GM12878 (cell line): ENCODE measurements at regions not wholly inside any gene's neighbourhood (a gene's known extent, or its start where the extent isn't known, plus 50 kb on each side); places are given as distances from the start of the nearest gene placed in this dataset.

ENCODE experiments used
- ATAC-seq: fragments of 200-7000 bp; cut with Tn5 transposase; 3 replicates; pipeline ENCODE4 v1.9.1; 2020; ENCODE audit warnings: mild to moderate bottlenecking, moderate library complexity
- BruUV-seq: library from RNA; stranded (reverse); fragments of 400-500 nt; replicated peaks from 2 replicates; lab custom pipeline; 2021; lab: Mats Ljungman, UMichigan
- CTCF ChIA-PET: fragments of 300-600 bp; sonication (Branson Sonifier 250); formaldehyde crosslinking; extraction: SDS; loops from one replicate; lab custom pipeline; 2021; ENCODE audit warnings: inconsistent platforms; lab: Yijun Ruan, JAX
- POLR2A ChIA-PET: fragments of 350-600 bp; formaldehyde crosslinking; extraction: SDS; loops from one replicate; lab custom pipeline; 2021; ENCODE audit warnings: inconsistent platforms; lab: Charles Lee
- RAD21 ChIA-PET: fragments of 300-600 bp; sonication (Branson Sonifier 250); formaldehyde crosslinking; loops from one replicate; lab custom pipeline; 2023; ENCODE audit warnings: antibody characterized with exemption; ENCODE audit not compliant: unreplicated experiment; lab: Charles Lee
- SMC1A ChIA-PET: fragments of 300-600 bp; sonication (Branson Sonifier 250); formaldehyde crosslinking; loops from one replicate; lab custom pipeline; 2023; ENCODE audit not compliant: unreplicated experiment, uncharacterized antibody; lab: Charles Lee
- DNase-seq: peaks from one replicate; pipeline ENCODE4 v3.0.0-alpha.2; 2011; ENCODE audit warnings: low read depth, low spot score
- FAIRE-seq: peaks from 3 replicates; lab custom pipeline; 2011; peaks lifted over from hg19 to GRCh38; lab: Jason Lieb, UNC
- H2AFZ ChIP-seq: 2 replicates; pipeline ENCODE4 v1.6.0; 2011; ENCODE audit warnings: low read depth, low read length, control low read depth; ENCODE audit not compliant: control insufficient read depth
- H3K27ac ChIP-seq: 2 replicates; pipeline ENCODE4 v1.5.1; 2011; ENCODE audit warnings: control low read depth; ENCODE audit not compliant: control insufficient read depth, insufficient read depth
- H3K27me3 ChIP-seq, 2 experiments: replicated peaks in 1 of 2; 2 replicates each; pipeline versions ENCODE4 v1.6.0 to v1.6.1; 2011; ENCODE audit warnings: low read length in 1 of 2; ENCODE audit not compliant: control insufficient read depth in 2 of 2, insufficient read depth in 2 of 2
- H3K36me3 ChIP-seq, 2 experiments: 2 replicates each; pipeline ENCODE4 v1.5.1; 2011; ENCODE audit warnings: low read length in 1 of 2; ENCODE audit not compliant: control insufficient read depth in 2 of 2, insufficient read depth in 2 of 2
- H3K4me1 ChIP-seq: 2 replicates; pipeline ENCODE4 v1.6.1; 2011; ENCODE audit warnings: mild to moderate bottlenecking, low read length, moderate library complexity, mixed read lengths; ENCODE audit not compliant: control insufficient read depth, insufficient read depth
- H3K4me2 ChIP-seq: 2 replicates; pipeline ENCODE4 v1.6.0; 2011; ENCODE audit warnings: control low read depth; ENCODE audit not compliant: control insufficient read depth, insufficient read depth
- H3K4me3 ChIP-seq: fragments of 200-600 bp; sonication (generic); 2 replicates; pipeline ENCODE4 v1.5.1; 2016
- H3K79me2 ChIP-seq: 2 replicates; pipeline ENCODE4 v1.6.0; 2011; ENCODE audit warnings: low read length; ENCODE audit not compliant: control insufficient read depth, insufficient read depth
- H3K9ac ChIP-seq: 2 replicates; pipeline ENCODE4 v1.8.0; 2011; ENCODE audit warnings: low read length, control low read depth, mixed read lengths; ENCODE audit not compliant: control insufficient read depth, insufficient read depth
- H3K9me3 ChIP-seq: replicated peaks from 3 replicates; pipeline ENCODE4 v1.5.1; 2011; ENCODE audit warnings: mild to moderate bottlenecking, low read length; ENCODE audit not compliant: control insufficient read depth, insufficient read depth
- H4K20me1 ChIP-seq: 2 replicates; pipeline ENCODE4 v1.6.0; 2011; ENCODE audit not compliant: control insufficient read depth, insufficient read depth
- ATF7 ChIP-seq: fragments of 450-650 bp; IDR thresholded peaks from 2 replicates; pipeline ENCODE4 v1.6.1; 2016; ENCODE audit warnings: low read depth, mild to moderate bottlenecking
- ESRRA ChIP-seq: IDR thresholded peaks from 2 replicates; pipeline ENCODE4 v1.6.1; 2012; ENCODE audit warnings: mild to moderate bottlenecking, low read length, improper control_type of control experiment
- GATAD2B ChIP-seq: fragments of 450-650 bp; conservative IDR thresholded peaks from 2 replicates; pipeline ENCODE4 v1.6.1; 2017; ENCODE audit warnings: low read depth, mild to moderate bottlenecking, moderate library complexity
- HDGF ChIP-seq: fragments of 450-650 bp; IDR thresholded peaks from 2 replicates; pipeline ENCODE4 v1.6.1; 2016; ENCODE audit warnings: antibody characterized with exemption
- NR2C1 ChIP-seq: fragments of 450-650 bp; IDR thresholded peaks from 2 replicates; pipeline ENCODE4 v1.6.1; 2017; ENCODE audit warnings: antibody characterized with exemption, mild to moderate bottlenecking, moderate library complexity
- PAX8 ChIP-seq: fragments of 450-650 bp; IDR thresholded peaks from 2 replicates; pipeline ENCODE4 v1.6.1; 2017; ENCODE audit warnings: mild to moderate bottlenecking, moderate library complexity
- PML ChIP-seq: IDR thresholded peaks from 2 replicates; pipeline ENCODE4 v1.6.1; 2012; ENCODE audit warnings: low read length, inconsistent platforms
- POLR2AphosphoS2 ChIP-seq: IDR thresholded peaks from 2 replicates; pipeline ENCODE4 v1.6.1; 2011; ENCODE audit warnings: low read depth, mild to moderate bottlenecking, low read length, improper control_type of control experiment, moderate library complexity
- RELA ChIP-seq: fragments of 450-650 bp; IDR thresholded peaks from 2 replicates; pipeline ENCODE4 v1.8.0; 2014; ENCODE audit warnings: borderline replicate concordance; ENCODE audit not compliant: partially characterized antibody
- SMARCA5 ChIP-seq: fragments of 450-650 bp; IDR thresholded peaks from 2 replicates; pipeline ENCODE4 v1.6.1; 2017; ENCODE audit warnings: mild to moderate bottlenecking
- YY1 ChIP-seq: IDR thresholded peaks from 2 replicates; pipeline ENCODE4 v1.6.1; 2011; ENCODE audit warnings: low read depth, mild to moderate bottlenecking, low read length
- ZNF384 ChIP-seq: IDR thresholded peaks from 2 replicates; pipeline ENCODE4 v1.6.1; 2012; ENCODE audit warnings: low read depth, mild to moderate bottlenecking, low read length, improper control_type of control experiment, borderline replicate concordance
- WGBS: methylation state at CpG from one replicate; pipeline ENCODE4 v1.1.6; 2016; ENCODE audit warnings: low lambda C conversion rate; ENCODE audit not compliant: insufficient replicate concordance, insufficient coverage; ENCODE audit errors: missing lambda C conversion rate; 5-methylcytosine and 5-hydroxymethylcytosine counted together
- in situ Hi-C: fragments of 300-500 bp; cut with MboI; formaldehyde crosslinking; loops from 9 replicates; pipeline ENCODE4 v1.14.3; 2018; ENCODE audit warnings: mixed read lengths
- intact Hi-C: fragments of 100-400 bp; cut with micrococcal nuclease; formaldehyde crosslinking; loops from one replicate; pipeline ENCODE4 v1.14.2; 2022; ENCODE audit not compliant: unreplicated experiment
- TF ChIP-seq, protein P1 (sequence below): fragments of 450-650 bp; IDR thresholded peaks from 2 replicates; pipeline ENCODE4 v1.6.1; 2018; ENCODE audit warnings: mild to moderate bottlenecking, low read depth, moderate library complexity; ENCODE audit not compliant: partially characterized antibody
- TF ChIP-seq, protein P2 (sequence below): fragments of 150-350 bp; IDR thresholded peaks from 2 replicates; pipeline ENCODE4 v1.6.1; 2014; ENCODE audit warnings: mild to moderate bottlenecking, low read depth, low read length

DNA sequence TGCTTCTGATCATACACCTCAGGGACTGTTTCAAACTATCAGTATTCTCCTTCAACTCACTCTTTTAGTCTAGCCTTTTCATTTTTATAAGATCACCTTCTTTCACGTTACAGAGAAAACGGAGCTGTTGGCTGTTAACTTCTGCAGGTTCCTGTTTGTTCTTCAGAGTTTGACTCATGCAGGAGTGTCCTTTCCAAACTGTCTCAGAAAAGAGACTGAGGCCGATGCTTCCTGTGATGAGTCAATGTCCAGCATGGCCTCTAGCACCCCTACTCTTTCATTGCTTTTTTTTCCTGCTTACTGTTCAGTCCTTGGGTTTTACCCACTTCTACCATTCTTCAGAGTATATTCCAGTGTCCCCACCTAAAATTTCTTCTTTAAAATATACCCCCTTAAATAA lies 240.8 kb upstream of the RGPD4 start:
- DNase-seq (no peak), ATAC-seq (no peak), FAIRE-seq (no peak)
- CTCF ChIA-PET, result no interaction called here
- Histone ChIP-seq H3K4me1 (no peaks in the 10 kb centered on the region), H3K4me3 (no peak overlapping the region), H3K9ac (no peak overlapping the region), H2AFZ (no peak overlapping the region), H3K27me3 (no peaks in the 10 kb centered on the region), H3K79me2 (no peaks in the 10 kb centered on the region), H3K4me2 (no peak overlapping the region), H3K27ac (no peak overlapping the region), H4K20me1 (no peaks in the 10 kb centered on the region), H3K36me3 (no peaks in the 10 kb centered on the region), H3K9me3 (no peaks in the 10 kb centered on the region)
- in situ Hi-C loops (no loop called here), intact Hi-C loops (no loop called here)
- SMC1A ChIA-PET, result no interaction called here
- no TSS peak for BruUV-seq
- 10% methylated on average over 3 of the region's 3 CpGs for WGBS
- POLR2A ChIA-PET, result no interaction called here
- RAD21 ChIA-PET, result no interaction called here
- TF ChIP-seq ATF7 (no peak), NR2C1 (no peak), GATAD2B (no peak), YY1 (no peak), RELA (no peak), ZNF384 (no peak), HDGF (no peak), PML (no peak), SMARCA5 (no peak), POLR2AphosphoS2 (no peak), ESRRA (no peak), PAX8 (no peak)
- TF ChIP-seq, protein P1, sequence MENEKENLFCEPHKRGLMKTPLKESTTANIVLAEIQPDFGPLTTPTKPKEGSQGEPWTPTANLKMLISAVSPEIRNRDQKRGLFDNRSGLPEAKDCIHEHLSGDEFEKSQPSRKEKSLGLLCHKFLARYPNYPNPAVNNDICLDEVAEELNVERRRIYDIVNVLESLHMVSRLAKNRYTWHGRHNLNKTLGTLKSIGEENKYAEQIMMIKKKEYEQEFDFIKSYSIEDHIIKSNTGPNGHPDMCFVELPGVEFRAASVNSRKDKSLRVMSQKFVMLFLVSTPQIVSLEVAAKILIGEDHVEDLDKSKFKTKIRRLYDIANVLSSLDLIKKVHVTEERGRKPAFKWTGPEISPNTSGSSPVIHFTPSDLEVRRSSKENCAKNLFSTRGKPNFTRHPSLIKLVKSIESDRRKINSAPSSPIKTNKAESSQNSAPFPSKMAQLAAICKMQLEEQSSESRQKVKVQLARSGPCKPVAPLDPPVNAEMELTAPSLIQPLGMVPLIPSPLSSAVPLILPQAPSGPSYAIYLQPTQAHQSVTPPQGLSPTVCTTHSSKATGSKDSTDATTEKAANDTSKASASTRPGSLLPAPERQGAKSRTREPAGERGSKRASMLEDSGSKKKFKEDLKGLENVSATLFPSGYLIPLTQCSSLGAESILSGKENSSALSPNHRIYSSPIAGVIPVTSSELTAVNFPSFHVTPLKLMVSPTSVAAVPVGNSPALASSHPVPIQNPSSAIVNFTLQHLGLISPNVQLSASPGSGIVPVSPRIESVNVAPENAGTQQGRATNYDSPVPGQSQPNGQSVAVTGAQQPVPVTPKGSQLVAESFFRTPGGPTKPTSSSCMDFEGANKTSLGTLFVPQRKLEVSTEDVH, result no peak
- TF ChIP-seq, protein P2, sequence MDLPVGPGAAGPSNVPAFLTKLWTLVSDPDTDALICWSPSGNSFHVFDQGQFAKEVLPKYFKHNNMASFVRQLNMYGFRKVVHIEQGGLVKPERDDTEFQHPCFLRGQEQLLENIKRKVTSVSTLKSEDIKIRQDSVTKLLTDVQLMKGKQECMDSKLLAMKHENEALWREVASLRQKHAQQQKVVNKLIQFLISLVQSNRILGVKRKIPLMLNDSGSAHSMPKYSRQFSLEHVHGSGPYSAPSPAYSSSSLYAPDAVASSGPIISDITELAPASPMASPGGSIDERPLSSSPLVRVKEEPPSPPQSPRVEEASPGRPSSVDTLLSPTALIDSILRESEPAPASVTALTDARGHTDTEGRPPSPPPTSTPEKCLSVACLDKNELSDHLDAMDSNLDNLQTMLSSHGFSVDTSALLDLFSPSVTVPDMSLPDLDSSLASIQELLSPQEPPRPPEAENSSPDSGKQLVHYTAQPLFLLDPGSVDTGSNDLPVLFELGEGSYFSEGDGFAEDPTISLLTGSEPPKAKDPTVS, result no peak
